Stimulated activated CD4-positive, alpha-beta T cell treated with anti-CD3 and anti-CD28 coated beads, Interleukin-12 subunit alpha, Interleukin-12 subunit beta, amount 100 ng/mL, for 4 hours (primary cell): ENCODE measurements at regions not wholly inside any gene's neighbourhood (a gene's known extent, or its start where the extent isn't known, plus 50 kb on each side); places are given as distances from the start of the nearest gene placed in this dataset.
"Not testable (repeated sequence)": the region's sequence is repeated elsewhere in the genome, so short reads cannot be mapped to it uniquely, and the experiment has no call there.

Experiments
- DNase-seq: peaks from one replicate; pipeline ENCODE4 v3.0.0-alpha.2; 2020

GRCh38 chr3:35067750-35068149, 571.6 kb upstream of the ARPP21 start:
- no peak for DNase-seq

GRCh38 chr3:35070088-35070487, 569.2 kb upstream of the ARPP21 start:
- DNase-seq, result no peak

- no peak for DNase-seq
These were observed 567.6 kb upstream of the ARPP21 start for GRCh38 chr3:35071772-35072171.

- no peak for DNase-seq
These were observed 560.5 kb upstream of the ARPP21 start for GRCh38 chr3:35078780-35079179.

GRCh38 chr3:35079403-35079802, 559.9 kb upstream of the ARPP21 start:
- no peak for DNase-seq

GRCh38 chr3:35081899-35082298, 557.4 kb upstream of the ARPP21 start:
- DNase-seq, result no peak

- no peak for DNase-seq
These were observed 550.4 kb upstream of the ARPP21 start for GRCh38 chr3:35088943-35089342.

- no peak for DNase-seq
These were observed 524.6 kb upstream of the ARPP21 start for GRCh38 chr3:35114686-35115085.

- no peak for DNase-seq
These were observed 519.3 kb upstream of the ARPP21 start for GRCh38 chr3:35120026-35120425.

- no peak for DNase-seq
These were observed 501.7 kb upstream of the ARPP21 start for GRCh38 chr3:35137612-35138011.

- no peak for DNase-seq
These were observed 497.9 kb upstream of the ARPP21 start for GRCh38 chr3:35141406-35141805.

GRCh38 chr3:35144011-35144410, 495.3 kb upstream of the ARPP21 start:
- DNase-seq, result no peak

GRCh38 chr3:35146256-35147035, 492.9 kb upstream of the ARPP21 start:
- not testable (repeated sequence) for DNase-seq

GRCh38 chr3:35183927-35184675, 455.2 kb upstream of the ARPP21 start:
- no peak for DNase-seq

GRCh38 chr3:35184775-35185174, 454.6 kb upstream of the ARPP21 start:
- DNase-seq, result no peak

- no peak for DNase-seq
These were observed 451.4 kb upstream of the ARPP21 start for GRCh38 chr3:35187908-35188307.

GRCh38 chr3:35194666-35195065, 444.7 kb upstream of the ARPP21 start:
- DNase-seq, result no peak

GRCh38 chr3:35198857-35199256, 440.5 kb upstream of the ARPP21 start:
- DNase-seq, result no peak

GRCh38 chr3:35200056-35200455, 439.3 kb upstream of the ARPP21 start:
- no peak for DNase-seq

GRCh38 chr3:35201211-35201610, 438.1 kb upstream of the ARPP21 start:
- DNase-seq, result no peak

- no peak for DNase-seq
These were observed 423.5 kb upstream of the ARPP21 start for GRCh38 chr3:35215525-35216500.

GRCh38 chr3:35216501-35217266, 422.6 kb upstream of the ARPP21 start:
- no peak for DNase-seq
